ENCODE measurements at regions not wholly inside any gene's neighbourhood (a gene's known extent, or its start where the extent isn't known, plus 50 kb on each side); places are given as distances from the start of the nearest gene placed in this dataset.

GRCh38 chr2:103139628-103140268 lies 377.9 kb downstream of the TMEM182 start:
- TF ChIP-seq REST (IDR thresholded peaks at IDR 0.05; ENCODE audit: low read depth) = no peak
- no peak for TF ChIP-seq FOXM1 (IDR thresholded peaks at IDR 0.05; ENCODE audit: borderline replicate concordance, low read depth)
- no peak for TF ChIP-seq CEBPB (IDR thresholded peaks at IDR 0.05)

- no peak for TF ChIP-seq NFIC (IDR thresholded peaks at IDR 0.05)
- TF ChIP-seq TAF1 (IDR thresholded peaks at IDR 0.05; ENCODE audit: low read depth) = no peak
- no peak for TF ChIP-seq CREB1 (IDR thresholded peaks at IDR 0.05; ENCODE audit: low read depth)
- TF ChIP-seq USF1 (IDR thresholded peaks at IDR 0.05) = no peak
- TF ChIP-seq CEBPB (IDR thresholded peaks at IDR 0.05) = no peak
- no peak for TF ChIP-seq ZBTB7A (IDR thresholded peaks at IDR 0.05; ENCODE audit: low read depth)
- no peak for TF ChIP-seq EP300 (IDR thresholded peaks at IDR 0.05; ENCODE audit: borderline replicate concordance)
- no peak for TF ChIP-seq YY1 (IDR thresholded peaks at IDR 0.05; ENCODE audit: low read depth)
- TF ChIP-seq TCF12 (IDR thresholded peaks at IDR 0.05; ENCODE audit: low read depth) = no peak
- no peak for TF ChIP-seq REST (IDR thresholded peaks at IDR 0.05; ENCODE audit: low read depth)
- no peak for TF ChIP-seq RAD21 (IDR thresholded peaks at IDR 0.05; ENCODE audit: low read depth)
- no peak for TF ChIP-seq FOXM1 (IDR thresholded peaks at IDR 0.05; ENCODE audit: borderline replicate concordance, low read depth)
- TF ChIP-seq TEAD4 (IDR thresholded peaks at IDR 0.05) = no peak
- TF ChIP-seq MAX (IDR thresholded peaks at IDR 0.05) = no peak
- TF ChIP-seq EGR1 (IDR thresholded peaks at IDR 0.05) = no peak
These were observed 383.0 kb downstream of the TMEM182 start for GRCh38 chr2:103144837-103145236.

- TF ChIP-seq ZBTB7A (IDR thresholded peaks at IDR 0.05; ENCODE audit: low read depth) (no peak), USF1 (IDR thresholded peaks at IDR 0.05) (no peak), FOXM1 (IDR thresholded peaks at IDR 0.05; ENCODE audit: borderline replicate concordance, low read depth) (no peak), TAF1 (IDR thresholded peaks at IDR 0.05; ENCODE audit: low read depth) (no peak), CEBPB (IDR thresholded peaks at IDR 0.05) (no peak), YY1 (IDR thresholded peaks at IDR 0.05; ENCODE audit: low read depth) (no peak), NFIC (IDR thresholded peaks at IDR 0.05) (no peak), EGR1 (IDR thresholded peaks at IDR 0.05) (no peak), TEAD4 (IDR thresholded peaks at IDR 0.05) (no peak), RAD21 (IDR thresholded peaks at IDR 0.05; ENCODE audit: low read depth) (no peak), MAX (IDR thresholded peaks at IDR 0.05) (no peak), EP300 (IDR thresholded peaks at IDR 0.05; ENCODE audit: borderline replicate concordance) (no peak), TCF12 (IDR thresholded peaks at IDR 0.05; ENCODE audit: low read depth) (no peak)
These were observed 383.9 kb downstream of the TMEM182 start for GRCh38 chr2:103145739-103146138.

- TF ChIP-seq CREB1 (IDR thresholded peaks at IDR 0.05; ENCODE audit: low read depth) = no peak
- no peak for TF ChIP-seq CEBPB (IDR thresholded peaks at IDR 0.05)
- no peak for TF ChIP-seq NFIC (IDR thresholded peaks at IDR 0.05)
- TF ChIP-seq MAX (IDR thresholded peaks at IDR 0.05) = no peak
These were observed 389.2 kb downstream of the TMEM182 start for GRCh38 chr2:103151046-103151445.

- TF ChIP-seq RAD21 (IDR thresholded peaks at IDR 0.05; ENCODE audit: low read depth) = no peak
- TF ChIP-seq REST (IDR thresholded peaks at IDR 0.05; ENCODE audit: low read depth) = no peak
- TF ChIP-seq EP300 (IDR thresholded peaks at IDR 0.05; ENCODE audit: borderline replicate concordance) = no peak
- TF ChIP-seq USF1 (IDR thresholded peaks at IDR 0.05) = no peak
- TF ChIP-seq ZBTB7A (IDR thresholded peaks at IDR 0.05; ENCODE audit: low read depth) = no peak
- no peak for TF ChIP-seq CREB1 (IDR thresholded peaks at IDR 0.05; ENCODE audit: low read depth)
- TF ChIP-seq TCF12 (IDR thresholded peaks at IDR 0.05; ENCODE audit: low read depth) = no peak
- TF ChIP-seq TAF1 (IDR thresholded peaks at IDR 0.05; ENCODE audit: low read depth) = no peak
- TF ChIP-seq CEBPB (IDR thresholded peaks at IDR 0.05) = no peak
- TF ChIP-seq FOXM1 (IDR thresholded peaks at IDR 0.05; ENCODE audit: borderline replicate concordance, low read depth) = no peak
- TF ChIP-seq YY1 (IDR thresholded peaks at IDR 0.05; ENCODE audit: low read depth) = no peak
- TF ChIP-seq MAX (IDR thresholded peaks at IDR 0.05) = no peak
- TF ChIP-seq EGR1 (IDR thresholded peaks at IDR 0.05) = no peak
- TF ChIP-seq TEAD4 (IDR thresholded peaks at IDR 0.05) = no peak
These were observed 390.7 kb downstream of the TMEM182 start for GRCh38 chr2:103152556-103152955.

All from Ishikawa (cell line).